ENCODE measurements at regions not wholly inside any gene's neighbourhood (a gene's known extent, or its start where the extent isn't known, plus 50 kb on each side); places are given as distances from the start of the nearest gene placed in this dataset.
"Not testable (repeated sequence)": the region's sequence is repeated elsewhere in the genome, so short reads cannot be mapped to it uniquely, and the experiment has no call there.

DNA sequence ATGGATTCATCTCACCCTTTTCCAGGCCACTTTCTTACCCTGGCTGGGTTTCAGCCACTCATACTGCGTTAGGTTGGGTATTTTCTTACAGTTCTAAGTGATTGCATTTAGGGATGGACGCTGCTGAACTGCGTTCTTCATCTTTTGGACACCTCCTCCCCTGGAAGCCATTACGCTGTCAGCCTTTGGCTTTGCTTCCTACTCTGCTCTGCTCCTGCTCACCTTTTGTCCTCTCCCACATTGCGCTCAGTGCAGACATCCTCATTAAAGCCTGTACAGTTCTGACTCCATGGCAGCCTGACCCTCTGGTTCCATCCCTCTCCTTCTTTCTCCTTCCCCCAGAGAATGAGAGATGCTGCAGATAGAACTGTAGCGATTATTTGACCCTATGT lies 108.9 kb downstream of the SRGAP2 start:
- DNase-seq (ENCODE audit: low spot score), result not testable (repeated sequence)

DNA sequence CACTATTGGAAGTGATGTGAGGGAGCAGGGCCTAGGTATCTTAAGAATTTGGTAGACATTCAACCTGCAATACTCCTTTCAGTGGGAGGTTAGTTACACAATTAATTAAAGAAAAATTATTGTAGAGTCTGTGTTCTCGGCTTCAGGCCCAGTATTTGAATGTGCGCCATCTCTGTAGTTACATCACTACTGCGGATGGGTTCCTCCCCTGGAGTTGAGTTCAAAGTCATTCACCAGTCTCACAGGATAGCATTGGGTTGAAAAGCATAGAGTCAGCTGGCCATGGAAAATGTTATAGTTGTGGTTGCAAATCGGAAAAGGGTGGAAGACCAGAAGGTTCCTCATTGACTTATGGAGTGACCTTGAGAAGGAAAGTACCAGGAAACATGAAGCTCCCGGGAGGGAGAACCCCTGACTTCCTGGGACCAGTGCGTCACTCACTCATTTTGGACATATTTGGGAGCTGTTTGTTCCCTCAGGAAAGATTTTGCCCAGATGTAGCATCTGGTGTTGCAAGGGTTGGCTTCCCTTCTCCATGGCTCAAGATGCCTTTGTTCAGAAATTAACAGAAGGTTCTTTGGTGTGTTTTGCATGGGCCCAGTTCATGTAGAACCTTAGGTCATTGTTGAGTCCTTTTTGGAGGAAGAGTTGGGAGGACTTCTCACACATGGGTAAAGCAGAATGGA lies 111.8 kb downstream of the SRGAP2 start:
- DNase-seq (ENCODE audit: low spot score), result not testable (repeated sequence)

DNA sequence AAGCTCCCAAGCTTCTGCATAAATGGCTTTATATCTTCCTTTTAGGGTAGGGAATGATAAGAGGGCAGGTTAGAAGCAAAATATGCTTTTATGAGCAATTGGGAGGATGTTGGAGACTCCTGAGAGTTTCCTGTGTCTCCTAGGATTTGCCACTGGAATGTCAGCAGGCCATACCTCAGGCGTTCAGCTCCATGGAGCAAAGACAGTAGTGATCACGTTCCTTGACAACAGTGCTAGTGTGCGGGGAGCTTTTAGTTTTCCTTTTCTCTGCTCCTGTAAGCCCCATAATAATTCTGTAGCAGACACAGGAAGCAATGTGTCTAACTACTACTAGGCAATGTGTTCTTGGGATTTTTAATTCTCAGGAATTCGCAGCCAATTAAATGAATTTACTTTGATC lies 113.6 kb downstream of the SRGAP2 start:
- DNase-seq (ENCODE audit: low spot score), result not testable (repeated sequence)

DNA sequence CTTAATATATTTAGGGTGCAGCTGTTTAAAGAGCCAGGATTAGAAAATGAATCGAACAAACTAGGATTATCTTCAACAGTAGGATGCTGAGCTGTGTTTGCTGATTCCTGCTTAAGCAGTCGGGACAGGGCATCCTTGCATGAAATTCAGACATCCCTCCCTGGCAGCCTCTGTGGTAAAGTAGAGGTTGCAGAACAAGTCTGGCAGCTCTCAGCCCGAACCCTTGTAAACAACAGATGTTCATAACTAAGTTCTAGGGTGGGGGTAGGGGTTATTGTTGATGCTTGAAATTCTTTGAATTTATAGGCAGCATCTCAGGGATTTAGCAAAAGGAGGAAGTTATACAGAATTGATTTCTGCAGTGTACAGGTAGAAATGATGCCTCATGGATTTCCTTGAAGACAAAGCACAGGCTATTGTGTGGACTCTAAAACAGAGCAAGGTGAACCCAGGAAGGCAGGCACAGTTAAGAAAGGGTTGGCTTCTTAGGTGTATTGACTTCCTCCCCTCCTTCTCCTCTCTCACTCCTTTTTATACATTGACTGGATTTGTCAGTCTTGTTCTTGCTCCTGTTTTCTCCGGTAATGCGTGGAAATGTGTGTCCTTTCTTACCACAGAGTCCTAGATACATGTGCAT lies 114.7 kb downstream of the SRGAP2 start:
- DNase-seq (ENCODE audit: low spot score), result not testable (repeated sequence)

DNA sequence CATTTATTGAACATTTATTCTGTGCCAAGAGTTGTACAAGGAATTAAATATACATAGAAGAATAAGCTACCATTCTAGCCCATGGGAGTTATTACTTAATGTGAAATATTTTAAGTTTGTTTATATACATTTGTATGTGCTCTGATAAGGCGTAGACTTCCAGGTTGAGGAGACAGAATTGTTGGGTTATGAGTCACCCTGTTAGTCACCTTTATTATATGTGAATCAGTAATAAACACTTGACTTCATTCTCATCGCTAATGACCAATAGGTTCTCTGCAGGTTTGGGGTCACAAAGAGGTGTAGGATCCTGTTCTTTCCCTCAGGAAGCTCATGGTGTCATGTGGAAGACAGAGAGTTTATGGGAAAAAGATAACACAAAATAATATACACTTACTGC lies 116.9 kb downstream of the SRGAP2 start:
- not testable (repeated sequence) for DNase-seq (ENCODE audit: low spot score)

DNA sequence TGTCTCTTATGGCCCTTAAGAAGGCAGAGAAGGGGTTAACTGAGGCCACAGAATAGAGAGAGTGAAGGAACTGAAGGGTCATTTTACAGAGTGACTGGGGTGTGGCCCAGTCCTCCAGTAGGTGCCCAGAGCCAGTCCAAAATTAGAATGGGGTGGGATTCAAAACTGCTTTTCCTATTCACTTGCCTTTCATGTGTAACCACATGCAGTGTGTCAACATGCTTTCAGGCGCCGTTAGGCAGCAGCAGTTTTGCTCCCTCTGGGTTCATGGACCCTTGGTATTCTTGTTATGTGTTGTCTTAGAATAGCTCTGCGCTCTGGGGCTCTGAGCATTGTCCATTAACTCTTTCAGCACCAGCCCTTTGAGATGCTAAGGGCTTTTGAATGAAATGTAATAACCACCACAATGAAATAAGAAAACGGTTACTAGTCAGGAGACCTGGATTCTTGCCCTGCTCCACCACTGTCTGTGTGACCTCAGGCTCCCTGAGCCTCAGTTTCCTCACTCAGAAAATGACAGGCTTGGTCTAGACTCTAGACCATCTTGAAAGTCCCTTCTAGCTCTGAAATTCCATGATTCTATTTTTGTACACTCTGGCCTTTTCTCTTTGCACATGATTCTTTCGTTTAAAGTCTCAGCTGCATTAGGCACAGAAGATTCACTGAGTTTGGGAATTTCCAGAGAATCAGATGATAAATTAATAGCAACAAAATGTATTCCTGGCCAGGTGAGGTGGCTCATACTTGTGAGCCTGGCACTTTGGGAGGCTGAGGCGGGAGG lies 123.0 kb downstream of the SRGAP2 start:
- DNase-seq (ENCODE audit: low spot score), result not testable (repeated sequence)

DNA sequence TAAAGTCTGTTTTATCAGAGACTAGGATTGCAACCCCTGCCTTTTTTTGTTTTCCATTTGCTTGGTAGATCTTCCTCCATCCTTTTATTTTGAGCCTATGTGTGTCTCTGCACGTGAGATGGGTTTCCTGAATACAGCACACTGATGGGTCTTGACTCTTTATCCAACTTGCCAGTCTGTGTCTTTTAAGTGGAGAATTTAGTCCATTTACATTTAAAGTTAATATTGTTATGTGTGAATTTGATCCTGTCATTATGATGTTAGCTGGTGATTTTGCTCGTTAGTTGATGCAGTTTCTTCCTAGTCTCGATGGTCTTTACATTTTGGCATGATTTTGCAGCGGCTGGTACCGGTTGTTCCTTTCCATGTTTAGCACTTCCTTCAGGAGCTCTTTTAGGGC lies 128.3 kb downstream of the SRGAP2 start:
- DNase-seq (ENCODE audit: low spot score), result not testable (repeated sequence)

DNA sequence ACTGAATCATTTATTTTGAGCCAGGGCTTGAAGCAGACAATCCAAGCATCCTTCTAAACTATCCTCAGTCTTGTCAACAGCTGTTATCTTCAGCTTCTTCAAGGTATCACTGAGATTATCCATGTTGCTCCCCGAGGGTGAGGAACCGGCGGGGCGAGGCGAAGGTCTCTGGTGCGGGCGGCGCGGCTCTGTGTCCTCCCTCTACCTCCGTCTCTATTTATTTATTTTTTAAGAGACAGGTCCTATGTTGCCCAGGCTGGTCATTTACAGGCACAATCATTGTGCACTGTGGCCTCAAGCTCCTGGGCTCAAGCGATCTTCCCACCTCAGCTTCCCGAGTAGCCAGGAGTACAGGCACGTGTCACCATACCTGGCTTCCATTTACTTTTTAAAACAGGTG lies 130.0 kb downstream of the SRGAP2 start:
- DNase-seq (ENCODE audit: low spot score), result not testable (repeated sequence)

DNA sequence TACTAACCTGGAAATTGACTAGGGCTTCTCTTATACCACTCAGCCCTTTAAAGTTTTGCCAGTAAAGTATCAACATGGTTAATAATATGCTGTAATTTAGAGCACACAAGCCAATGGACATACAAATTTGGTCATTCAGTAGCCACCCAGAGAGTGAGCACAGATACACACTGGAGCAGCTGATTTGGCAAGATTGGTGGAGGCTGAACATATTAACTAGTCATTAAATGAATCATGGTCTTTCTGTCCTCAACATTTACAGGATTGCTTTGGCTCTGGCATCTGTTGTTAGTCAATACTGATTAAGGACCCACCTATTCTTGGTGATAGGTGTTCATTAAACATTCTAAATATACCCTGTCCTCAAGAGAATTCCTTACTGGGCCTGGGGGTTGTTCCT lies 130.6 kb downstream of the SRGAP2 start:
- DNase-seq (ENCODE audit: low spot score), result not testable (repeated sequence)

DNA sequence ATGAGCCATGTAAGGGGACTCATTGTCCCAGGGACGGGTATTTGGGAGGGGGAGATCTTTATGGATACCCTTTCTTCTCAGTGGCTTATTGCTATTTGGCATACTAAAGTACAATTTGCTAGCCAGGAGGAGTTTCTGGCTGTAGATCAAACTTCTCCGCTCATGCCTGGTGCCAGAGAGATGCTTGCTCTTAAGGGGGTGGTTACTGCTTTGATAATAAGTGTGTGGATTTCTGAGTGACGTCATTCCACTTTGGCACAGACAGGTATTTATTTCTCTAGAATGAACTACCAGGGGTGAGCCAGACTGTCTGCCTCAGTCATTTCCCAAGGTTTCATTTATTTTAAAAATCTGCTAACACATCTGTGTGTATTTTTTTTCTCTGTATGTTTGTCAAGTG lies 131.1 kb downstream of the SRGAP2 start:
- DNase-seq (ENCODE audit: low spot score), result not testable (repeated sequence)

DNA sequence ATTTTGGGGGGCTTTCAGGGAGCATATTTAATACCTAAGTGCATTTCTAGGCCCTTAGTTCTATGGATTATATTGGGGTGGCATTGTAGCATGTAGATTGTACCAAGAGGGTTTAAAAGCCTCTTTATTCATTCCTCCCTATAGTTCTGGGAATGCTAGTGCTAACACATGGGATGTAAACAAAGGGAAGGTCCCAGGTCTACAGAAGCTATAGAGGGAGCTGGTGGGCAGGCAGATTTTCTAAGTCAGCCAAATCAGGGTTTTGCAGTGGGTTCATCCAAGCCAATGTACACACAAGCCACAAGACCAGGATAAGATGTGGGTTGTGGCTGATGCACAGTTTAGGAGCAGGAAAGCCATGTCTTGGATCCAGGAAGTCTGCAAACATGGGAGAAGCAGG lies 131.8 kb downstream of the SRGAP2 start:
- not testable (repeated sequence) for DNase-seq (ENCODE audit: low spot score)

DNA sequence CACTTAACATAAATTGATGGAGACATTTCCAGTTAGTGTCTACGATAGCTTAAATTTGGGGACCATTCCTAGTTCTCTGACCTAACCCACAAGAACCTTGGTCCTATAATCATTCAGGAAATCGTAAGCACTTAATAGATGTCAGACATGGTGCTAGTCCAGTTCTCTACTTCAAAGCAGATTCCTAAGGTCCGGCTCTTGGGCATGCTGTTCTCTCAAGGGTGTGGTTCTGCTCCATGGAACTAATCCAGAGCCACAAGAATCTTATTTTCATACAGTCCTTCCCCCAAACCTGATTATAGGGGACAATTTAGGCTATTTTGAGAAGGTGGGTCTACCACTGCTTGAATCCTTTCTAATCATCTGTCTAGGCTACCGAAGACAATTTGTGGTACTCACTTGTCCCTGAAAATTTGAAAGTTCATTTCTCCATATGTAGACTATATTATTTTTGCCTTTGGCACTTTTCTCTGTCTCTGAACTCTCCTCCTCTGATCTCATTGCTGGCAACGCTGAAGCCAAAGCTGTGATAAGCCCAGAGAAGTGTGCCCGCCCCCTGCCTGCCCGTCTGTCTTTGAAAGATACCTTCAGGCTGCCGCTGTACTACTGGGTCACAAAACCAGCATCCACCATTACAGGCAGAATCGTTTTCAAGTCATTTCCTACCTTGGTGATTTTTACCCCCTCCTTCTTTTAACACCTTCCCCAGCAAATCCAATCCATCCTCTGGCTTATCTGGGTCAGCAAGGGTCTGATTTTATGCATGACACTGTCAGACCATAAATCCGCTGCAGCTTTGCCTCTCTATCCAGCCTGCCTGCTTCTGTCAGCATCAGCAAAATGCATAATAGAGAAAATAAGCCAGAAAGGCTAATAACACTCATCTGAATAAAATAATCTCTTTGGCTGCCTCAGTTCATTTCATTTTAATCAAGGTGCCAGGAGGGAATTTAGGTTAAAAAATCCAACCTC lies 132.8 kb downstream of the SRGAP2 start:
- not testable (repeated sequence) for DNase-seq (ENCODE audit: low spot score)

DNA sequence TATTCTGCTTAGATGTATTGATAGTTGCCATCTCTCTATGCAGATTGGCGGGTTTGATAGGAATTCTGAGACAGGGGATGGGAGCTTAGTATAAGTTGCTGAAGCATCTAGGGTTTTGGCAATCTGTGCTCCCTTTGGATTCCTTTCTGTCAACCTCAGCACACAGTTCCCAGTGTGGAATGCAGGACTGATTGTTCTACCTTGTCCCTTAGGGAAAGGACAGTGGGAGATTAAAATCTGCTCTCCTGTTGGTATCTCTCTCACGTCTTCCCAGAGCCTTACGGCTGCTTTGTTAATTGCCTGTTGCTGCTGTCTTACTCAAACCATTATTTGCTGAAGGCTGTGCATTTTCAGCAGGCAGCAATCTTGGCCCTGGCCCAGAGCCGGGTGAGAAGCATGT lies 133.3 kb upstream of the IKBKE start:
- not testable (repeated sequence) for DNase-seq (ENCODE audit: low spot score)

DNA sequence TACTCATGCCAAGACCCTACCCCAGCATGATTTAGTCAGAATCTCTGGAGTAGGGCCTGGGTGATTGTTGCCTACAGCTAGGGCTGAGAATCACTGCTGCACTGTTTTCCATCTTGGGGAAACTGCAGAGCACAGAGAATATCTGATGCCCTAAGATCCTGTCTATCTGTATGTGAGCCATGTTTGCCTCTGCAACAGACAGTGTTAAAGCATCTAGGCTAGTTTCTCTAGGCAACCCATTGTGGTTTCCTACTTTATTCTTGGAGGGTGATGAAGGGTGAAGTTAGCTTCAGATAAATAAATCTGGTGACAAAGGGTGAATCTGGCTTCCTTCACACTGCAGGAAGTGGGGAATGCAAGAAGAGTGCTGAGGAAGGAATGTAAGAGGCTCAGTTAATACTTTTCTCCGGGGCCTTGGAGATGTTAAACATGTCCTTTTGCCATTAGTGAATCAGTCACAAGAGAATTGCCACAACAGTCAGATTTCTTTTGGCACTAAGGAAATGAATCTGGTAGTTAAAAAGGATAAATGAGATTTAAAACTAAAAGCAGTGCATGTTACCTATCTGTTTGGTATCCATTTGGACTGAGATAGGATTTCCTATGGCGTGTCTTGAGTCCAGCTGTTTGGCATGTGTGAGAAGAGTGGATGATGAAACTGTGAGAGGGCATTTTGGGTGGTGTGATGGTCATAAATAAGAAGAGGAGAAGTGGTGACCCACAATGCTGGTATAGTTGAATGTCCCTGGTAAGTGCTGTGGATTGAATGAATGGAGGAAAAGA lies 119.6 kb upstream of the IKBKE start:
- DNase-seq (ENCODE audit: low spot score), result peak; percentile 1

DNA sequence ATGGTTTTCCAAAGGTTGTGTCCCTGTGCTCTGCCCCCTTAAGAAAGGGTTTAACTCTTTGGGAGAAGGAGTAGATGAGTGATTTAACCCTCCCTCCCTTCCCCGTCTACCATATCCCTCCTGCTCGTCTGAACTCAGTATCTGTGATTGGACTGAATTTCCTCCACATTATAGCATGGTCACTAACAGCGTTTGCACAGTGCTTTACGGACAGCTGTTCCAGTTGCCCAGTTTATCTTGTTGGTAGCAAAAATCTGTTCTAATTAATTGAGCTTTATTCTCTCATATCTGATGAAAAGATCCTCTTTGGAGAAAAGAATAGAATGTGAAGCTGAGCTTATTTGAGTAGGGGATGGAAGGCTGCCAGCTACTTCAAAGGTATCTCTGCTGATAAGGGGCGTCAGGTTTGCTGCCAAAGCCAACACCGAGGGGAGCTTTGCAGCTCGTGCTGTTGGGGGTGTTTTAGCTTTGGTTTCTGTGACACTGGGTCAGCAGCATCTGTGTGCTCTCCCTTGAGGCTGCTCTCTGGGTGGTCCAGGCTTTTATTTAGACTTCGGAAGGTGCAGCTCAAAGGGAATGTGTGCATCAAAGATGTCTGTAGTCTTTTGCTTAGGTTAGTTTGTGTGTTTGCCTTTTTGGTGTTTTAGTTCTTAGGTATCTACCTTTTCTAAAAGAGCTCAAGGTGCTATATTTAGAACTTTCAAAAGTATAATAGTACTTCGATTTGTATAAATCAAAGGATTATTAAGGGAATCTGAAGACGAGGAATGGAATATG lies 118.8 kb upstream of the IKBKE start:
- not testable (repeated sequence) for DNase-seq (ENCODE audit: low spot score)

DNA sequence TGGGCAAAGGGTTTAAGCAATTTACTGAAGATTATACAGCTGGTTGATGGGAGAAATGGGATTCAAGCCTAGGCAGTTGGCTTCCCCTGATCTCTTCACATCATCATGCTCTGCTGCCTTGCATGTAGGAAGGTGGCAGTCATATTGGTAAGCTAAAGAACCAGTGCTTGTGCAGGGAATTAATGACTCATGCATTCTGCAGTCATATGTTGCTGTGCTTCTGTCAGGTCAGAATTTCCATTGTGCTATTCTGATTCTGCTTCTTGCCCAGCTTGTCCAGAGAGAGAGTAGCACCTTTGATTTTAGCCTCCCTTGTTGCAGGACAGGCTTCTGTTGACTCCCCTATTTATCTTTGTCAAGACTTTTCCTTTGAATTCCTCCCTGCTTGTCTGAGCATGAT lies 114.0 kb upstream of the IKBKE start:
- peak; percentile 1 for DNase-seq (ENCODE audit: low spot score)

DNA sequence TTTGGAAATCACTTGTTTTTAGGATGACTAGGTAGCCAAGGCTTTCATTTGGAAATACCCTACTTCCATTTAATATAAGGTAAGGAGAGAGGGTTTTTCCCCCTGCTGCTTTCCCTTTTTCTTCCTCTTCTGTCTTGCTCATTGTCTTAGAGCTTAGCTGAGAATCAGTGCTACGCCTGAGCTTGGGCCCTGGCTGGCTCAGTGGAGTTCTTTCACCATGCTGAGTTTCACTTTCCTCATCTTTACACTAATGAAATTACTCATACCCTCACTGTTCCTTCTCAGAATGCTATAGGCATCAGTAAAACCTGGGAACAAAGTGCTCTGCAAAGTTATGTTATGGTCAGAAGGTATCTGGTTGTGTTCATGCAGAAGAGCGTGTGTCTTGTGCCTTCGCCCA lies 112.3 kb upstream of the IKBKE start:
- DNase-seq (ENCODE audit: low spot score), result not testable (repeated sequence)

DNA sequence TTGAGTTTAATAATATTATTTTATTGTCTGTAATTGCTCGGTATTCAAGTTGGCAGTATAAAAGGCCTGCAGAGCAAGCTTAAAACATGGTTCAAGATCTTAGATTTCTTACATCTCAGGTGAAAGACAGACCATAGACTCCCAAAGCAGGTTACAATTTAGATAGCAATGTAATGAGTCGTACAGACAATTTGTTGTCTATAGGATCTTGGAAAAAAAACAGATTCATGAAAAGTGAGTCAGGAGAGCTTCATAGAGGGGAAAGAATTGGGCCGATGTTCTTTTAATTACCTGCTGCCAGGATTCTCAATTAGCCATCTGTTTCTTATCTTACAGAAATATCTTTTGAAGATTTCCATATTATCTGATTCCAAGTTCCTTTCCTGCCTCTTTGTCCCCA lies 111.5 kb upstream of the IKBKE start:
- DNase-seq (ENCODE audit: low spot score), result not testable (repeated sequence)

DNA sequence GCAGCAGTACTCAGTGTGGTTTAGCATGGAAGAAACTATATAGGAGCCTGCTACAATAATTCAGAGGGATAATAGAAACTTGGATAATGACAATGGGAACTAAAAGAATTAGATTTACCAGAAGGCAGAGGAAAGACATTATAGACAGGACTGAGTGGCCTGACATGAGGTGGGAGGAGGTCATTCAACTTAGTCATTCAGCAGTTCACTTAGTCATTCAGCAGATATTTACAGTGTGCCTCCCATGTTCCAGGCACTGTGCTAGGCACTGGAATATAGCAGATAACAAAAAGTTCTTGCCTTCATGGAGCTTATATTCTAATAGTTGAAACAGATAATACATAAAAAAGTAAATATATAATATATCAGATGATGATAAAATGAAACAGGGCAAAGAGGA lies 110.9 kb upstream of the IKBKE start:
- not testable (repeated sequence) for DNase-seq (ENCODE audit: low spot score)

DNA sequence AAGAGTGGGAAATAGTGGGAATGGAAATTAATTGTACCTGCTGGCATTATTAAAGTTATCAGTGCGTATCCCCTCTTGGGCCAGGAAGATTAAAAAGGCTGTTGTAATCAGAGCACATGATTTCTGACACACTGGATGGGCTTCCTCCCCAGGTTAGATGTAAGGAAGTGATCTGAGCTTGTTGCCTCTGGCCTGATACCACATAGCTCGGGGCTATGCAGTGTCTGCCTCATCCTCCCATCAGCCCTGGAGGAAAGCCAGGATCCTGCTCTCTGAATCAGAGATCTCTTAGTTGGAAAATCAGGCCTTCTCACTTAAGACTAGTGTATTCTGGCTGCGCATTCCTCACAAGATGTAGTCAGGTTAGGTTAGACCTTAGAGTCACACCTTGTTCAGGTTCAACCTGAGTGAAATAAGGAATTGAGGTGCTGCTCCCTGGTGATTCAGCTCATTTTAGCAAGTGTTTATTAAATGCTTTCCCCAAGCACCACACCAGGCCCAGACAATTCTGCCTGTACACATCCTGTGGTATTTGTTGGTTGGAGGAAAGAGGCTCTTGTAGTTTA lies 108.2 kb upstream of the IKBKE start:
- DNase-seq (ENCODE audit: low spot score), result not testable (repeated sequence)
